ENCODE measurements at regions not wholly inside any gene's neighbourhood (a gene's known extent, or its start where the extent isn't known, plus 50 kb on each side); places are given as distances from the start of the nearest gene placed in this dataset.
A peak's percentile ranks its signal among the peaks of the same experiment; 100 is the strongest.

GRCh38 chr22:22388090-22388489 is 120.5 kb downstream of the ZNF280B start:
- Histone ChIP-seq H3K36me3 (no peaks in the 10 kb centered on the region), H3K27me3 (no peaks in the 10 kb centered on the region), H3K9me3 (no peaks in the 10 kb centered on the region), H3K4me3 (no peak overlapping the region), H3K27ac (no peak overlapping the region), H3K4me1 (no peaks in the 10 kb centered on the region)
- DNase-seq (ENCODE audit: low spot score), result no peak
- TF ChIP-seq CTCF (IDR thresholded peaks at IDR 0.05), result no peak

DNA sequence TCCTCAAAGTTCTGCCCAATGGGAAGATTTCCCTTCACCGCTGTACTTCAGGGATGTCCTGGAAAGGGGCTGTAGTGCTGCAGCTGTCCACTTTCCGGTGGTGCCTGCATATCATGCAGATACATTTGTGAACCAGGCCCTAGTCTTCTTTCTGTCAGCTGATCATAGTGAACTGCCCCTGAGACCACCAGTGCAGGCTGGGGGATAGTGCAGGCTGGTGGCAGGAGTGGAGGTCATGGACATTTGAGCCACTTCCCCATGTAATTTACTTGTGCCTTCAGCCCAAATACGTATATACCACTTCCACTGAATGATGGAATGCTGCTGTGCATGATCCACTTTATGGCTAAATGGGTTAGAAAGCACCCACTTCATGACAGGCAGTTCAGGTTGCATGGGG is 120.0 kb downstream of the ZNF280B start:
- Histone ChIP-seq H3K36me3 (no peaks in the 10 kb centered on the region), H3K27me3 (no peaks in the 10 kb centered on the region), H3K4me1 (no peaks in the 10 kb centered on the region), H3K4me3 (no peak overlapping the region), H3K27ac (no peak overlapping the region), H3K9me3 (peaks cover 0 to under 1% of the 10 kb centered on the region in 2 donors)
- no peak for TF ChIP-seq CTCF (IDR thresholded peaks at IDR 0.05)
- no peak for DNase-seq (ENCODE audit: low spot score)

GRCh38 chr22:22389467-22389866 is 119.1 kb downstream of the ZNF280B start:
- H3K36me3 ChIP-seq, result no peaks in the 10 kb centered on the region
- no peak for TF ChIP-seq CTCF (IDR thresholded peaks at IDR 0.05)
- H3K4me1 ChIP-seq, result no peaks in the 10 kb centered on the region
- DNase-seq (ENCODE audit: low spot score), result no peak
- H3K9me3 ChIP-seq, result peaks cover 0 to 10% of the 10 kb centered on the region in 2 donors
- no peak overlapping the region for H3K4me3 ChIP-seq
- no peak overlapping the region for H3K27ac ChIP-seq
- no peaks in the 10 kb centered on the region for H3K27me3 ChIP-seq

- H3K36me3 ChIP-seq, result no peaks in the 10 kb centered on the region
- DNase-seq (ENCODE audit: low spot score), result peak; percentile 34
- no peak for TF ChIP-seq CTCF (IDR thresholded peaks at IDR 0.05)
- H3K27me3 ChIP-seq, result no peaks in the 10 kb centered on the region
- H3K4me1 ChIP-seq, result no peaks in the 10 kb centered on the region
- H3K4me3 ChIP-seq, result no peak overlapping the region
- no peak overlapping the region for H3K27ac ChIP-seq
- H3K9me3 ChIP-seq, result peaks cover 0 to 11% of the 10 kb centered on the region in 2 donors
Observed at GRCh38 chr22:22390989-22391388, 117.6 kb downstream of the ZNF280B start.

- Histone ChIP-seq H3K27me3 (no peaks in the 10 kb centered on the region), H3K4me1 (no peaks in the 10 kb centered on the region), H3K9me3 (peaks cover 0 to 11% of the 10 kb centered on the region in 2 donors), H3K27ac (no peak overlapping the region), H3K4me3 (no peak overlapping the region), H3K36me3 (no peaks in the 10 kb centered on the region)
- no peak for DNase-seq (ENCODE audit: low spot score)
- TF ChIP-seq CTCF (IDR thresholded peaks at IDR 0.05), result no peak
Observed at GRCh38 chr22:22391543-22391942, 117.0 kb downstream of the ZNF280B start.

GRCh38 chr22:22392131-22392530 is 116.4 kb downstream of the ZNF280B start:
- no peaks in the 10 kb centered on the region for H3K27me3 ChIP-seq
- no peaks in the 10 kb centered on the region for H3K36me3 ChIP-seq
- peak; percentile 26 for DNase-seq (ENCODE audit: low spot score)
- H3K4me3 ChIP-seq, result no peak overlapping the region
- peaks cover 0 to 6% of the 10 kb centered on the region in 2 donors for H3K4me1 ChIP-seq
- peaks cover 0 to 11% of the 10 kb centered on the region in 2 donors for H3K9me3 ChIP-seq
- no peak for TF ChIP-seq CTCF (IDR thresholded peaks at IDR 0.05)
- H3K27ac ChIP-seq, result no peak overlapping the region
